22Rv1 (cell line): ENCODE measurements at regions not wholly inside any gene's neighbourhood (a gene's known extent, or its start where the extent isn't known, plus 50 kb on each side); places are given as distances from the start of the nearest gene placed in this dataset.

ENCODE experiments used
- H3K27ac ChIP-seq: fragments of 450-650 bp; 2 replicates; pipeline ENCODE4 v1.5.1; 2017
- ZFX ChIP-seq: fragments of 450-650 bp; IDR thresholded peaks from 2 replicates; pipeline ENCODE4 v1.6.1; 2017; ENCODE audit warnings: antibody characterized with exemption, borderline replicate concordance
- TF ChIP-seq, protein P1 (sequence below): fragments of 450-650 bp; IDR thresholded peaks from 2 replicates; pipeline ENCODE4 v1.5.1; 2017; ENCODE audit warnings: mild to moderate bottlenecking

DNA sequence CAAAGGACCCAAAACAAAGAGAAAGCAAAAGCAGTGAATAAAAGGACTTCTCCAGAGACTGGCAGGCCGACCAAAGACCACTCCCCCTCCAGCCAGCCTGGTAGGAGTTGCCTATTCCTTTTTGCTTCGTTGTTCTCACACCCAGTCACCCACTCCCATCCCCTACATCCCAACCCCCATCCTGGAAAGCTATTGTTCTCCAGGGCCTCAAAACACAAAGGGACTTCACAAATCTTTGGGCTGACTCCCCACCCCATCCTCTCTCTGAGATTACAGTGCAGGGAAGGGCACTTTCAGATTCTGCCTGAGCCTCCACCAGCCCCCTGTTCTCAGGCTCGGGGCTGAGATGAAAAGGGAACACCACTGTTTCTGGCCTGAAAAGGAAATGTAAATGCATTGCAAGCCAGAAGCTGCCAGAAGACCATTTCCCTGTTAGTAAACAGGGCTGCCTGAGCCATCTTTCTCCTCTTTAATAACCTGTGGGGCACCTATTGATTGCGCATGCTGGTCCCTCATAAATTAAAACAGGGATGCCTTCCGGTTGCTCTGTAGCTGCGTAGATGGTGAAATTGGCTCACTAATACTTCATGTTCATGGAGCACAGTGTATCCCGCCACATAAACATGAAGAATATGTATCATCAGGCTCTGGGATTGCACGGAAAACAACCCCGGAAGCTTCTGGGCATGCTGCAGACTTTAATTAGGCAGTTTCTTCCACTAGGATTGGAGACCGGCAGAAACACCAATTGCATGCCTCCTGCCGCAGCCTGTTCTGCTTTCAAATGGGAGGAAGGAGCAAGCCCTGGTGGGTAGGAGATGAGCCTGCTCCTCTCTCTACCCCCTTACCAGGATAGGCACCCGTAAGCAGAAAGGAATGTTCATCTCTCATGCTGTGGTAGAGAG, 130.3 kb upstream of the FUT8 start:
- no peak for TF ChIP-seq ZFX
- TF ChIP-seq, protein P1, sequence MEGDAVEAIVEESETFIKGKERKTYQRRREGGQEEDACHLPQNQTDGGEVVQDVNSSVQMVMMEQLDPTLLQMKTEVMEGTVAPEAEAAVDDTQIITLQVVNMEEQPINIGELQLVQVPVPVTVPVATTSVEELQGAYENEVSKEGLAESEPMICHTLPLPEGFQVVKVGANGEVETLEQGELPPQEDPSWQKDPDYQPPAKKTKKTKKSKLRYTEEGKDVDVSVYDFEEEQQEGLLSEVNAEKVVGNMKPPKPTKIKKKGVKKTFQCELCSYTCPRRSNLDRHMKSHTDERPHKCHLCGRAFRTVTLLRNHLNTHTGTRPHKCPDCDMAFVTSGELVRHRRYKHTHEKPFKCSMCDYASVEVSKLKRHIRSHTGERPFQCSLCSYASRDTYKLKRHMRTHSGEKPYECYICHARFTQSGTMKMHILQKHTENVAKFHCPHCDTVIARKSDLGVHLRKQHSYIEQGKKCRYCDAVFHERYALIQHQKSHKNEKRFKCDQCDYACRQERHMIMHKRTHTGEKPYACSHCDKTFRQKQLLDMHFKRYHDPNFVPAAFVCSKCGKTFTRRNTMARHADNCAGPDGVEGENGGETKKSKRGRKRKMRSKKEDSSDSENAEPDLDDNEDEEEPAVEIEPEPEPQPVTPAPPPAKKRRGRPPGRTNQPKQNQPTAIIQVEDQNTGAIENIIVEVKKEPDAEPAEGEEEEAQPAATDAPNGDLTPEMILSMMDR: no peak
- H3K27ac ChIP-seq: no peak overlapping the region

DNA sequence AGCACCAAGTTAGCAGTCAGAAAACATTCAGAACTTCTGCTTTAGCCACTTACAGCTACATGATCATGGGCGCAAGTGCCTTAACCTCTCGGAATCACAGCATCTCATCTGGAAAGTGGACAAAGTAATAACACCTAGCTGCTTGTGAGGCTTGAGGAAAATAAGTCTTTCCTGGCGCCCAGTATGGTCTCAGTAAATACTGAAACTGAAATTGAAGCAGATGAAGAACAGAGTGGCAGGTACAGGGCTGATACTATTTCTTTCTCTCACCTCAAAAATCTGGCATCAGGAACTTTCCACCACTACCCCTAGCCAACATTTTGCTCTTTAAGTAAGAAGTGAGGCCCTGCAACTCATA, 129.7 kb upstream of the FUT8 start:
- no peak overlapping the region for H3K27ac ChIP-seq
- TF ChIP-seq, protein P1: no peak
- TF ChIP-seq ZFX: no peak

DNA sequence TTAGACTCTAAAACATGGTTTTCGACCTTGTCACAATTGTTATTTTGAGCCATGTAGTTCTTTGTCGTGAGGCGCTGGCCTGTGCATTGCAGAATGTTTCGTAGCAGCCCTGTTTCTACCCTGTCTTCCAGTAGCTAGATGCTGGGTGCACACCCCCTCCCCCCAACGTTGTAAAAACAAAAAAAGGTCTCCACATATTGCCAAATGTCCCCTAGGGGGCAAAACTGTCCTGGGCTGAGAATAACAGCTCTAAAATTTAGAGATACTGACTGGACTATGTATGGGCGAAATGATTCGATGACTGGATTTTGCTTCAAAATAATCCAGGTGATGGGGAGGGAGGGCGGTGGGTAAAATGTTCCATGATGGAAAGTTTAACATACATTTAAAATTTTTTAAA, 126.1 kb upstream of the FUT8 start:
- no peak overlapping the region for H3K27ac ChIP-seq
- TF ChIP-seq ZFX: no peak
- TF ChIP-seq, protein P1: no peak

DNA sequence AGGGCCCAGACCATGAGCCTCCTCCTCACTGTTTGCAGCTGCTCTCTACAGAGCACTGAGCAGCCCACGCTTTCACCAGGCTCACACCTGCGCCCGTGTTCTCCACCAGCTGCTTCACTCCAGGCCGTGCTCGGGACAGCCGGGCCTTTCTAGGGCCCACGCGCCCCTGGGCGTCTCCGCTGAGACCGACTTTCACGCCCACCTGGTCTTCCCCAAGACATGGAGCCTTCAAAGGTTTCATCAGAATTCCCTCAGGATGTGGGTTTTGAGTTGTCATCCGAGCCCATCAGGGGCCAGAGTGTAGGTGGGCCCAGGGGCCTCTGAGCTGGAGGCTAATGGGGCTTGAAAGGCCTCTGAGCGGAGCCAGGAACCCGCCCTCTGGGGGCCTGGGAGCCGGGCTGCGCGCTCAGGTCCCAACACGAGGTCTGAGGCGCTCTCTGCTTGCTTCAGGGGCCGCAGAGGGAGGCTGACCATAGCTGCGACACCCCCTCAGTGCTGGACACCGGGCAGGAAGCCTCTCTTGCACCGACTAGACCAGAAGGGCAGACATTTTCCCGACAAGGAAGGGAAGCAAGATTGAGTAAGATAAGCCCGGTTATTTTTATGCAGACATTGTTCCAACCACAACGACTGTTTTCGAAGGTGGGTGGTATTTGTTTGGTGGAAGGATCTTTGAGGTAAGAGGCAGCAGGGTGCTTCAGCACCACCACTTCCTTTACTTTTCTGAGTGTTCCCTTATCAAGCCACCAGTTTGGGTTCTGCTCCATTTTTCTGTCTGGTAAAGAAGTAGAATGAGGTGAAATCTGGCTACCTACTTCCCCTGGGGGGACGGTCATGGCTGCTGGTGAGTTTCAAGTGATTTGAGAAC, 125.0 kb upstream of the FUT8 start:
- no peak for TF ChIP-seq ZFX
- TF ChIP-seq, protein P1: no peak
- H3K27ac ChIP-seq: no peak overlapping the region

DNA sequence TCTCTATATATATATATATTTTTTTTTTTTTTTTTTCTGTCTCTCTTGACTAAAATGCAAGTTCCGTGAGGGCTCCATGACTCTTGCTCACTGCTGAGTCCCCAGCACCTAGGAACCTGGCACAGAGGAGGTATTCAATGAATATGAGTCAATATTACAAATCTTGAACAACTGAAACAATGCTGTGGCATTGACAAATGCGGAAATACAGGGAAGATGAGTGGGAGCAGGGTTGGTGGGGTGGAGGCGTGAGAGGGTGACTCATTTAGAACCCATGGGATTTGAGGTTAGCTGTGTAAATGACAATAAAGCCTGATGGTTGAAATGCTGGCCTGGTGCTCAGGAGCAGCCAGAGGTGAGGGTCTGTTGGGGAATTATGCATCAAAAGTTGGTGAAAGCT, 121.7 kb upstream of the FUT8 start:
- TF ChIP-seq, protein P1: no peak
- no peak for TF ChIP-seq ZFX
- no peak overlapping the region for H3K27ac ChIP-seq

DNA sequence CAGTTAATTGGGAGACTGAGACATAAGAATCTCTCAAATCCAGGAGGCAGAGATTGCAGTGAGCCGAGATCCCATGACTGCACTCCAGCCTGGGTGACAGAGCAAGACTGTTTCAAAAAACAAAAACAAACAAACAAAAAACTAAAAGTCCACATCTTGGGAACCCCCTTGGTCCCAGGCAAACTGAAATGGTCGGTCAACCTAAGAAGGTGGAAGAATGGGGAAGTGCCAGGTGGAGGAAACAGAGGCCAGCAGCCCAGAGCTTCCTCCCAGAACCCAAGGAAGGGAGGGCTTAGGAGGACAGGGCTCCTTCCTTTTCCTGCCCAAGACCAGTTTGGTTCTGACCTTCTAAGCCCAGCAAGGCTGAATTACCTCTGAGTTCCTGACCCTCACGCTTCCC, 121.0 kb upstream of the FUT8 start:
- no peak for TF ChIP-seq ZFX
- H3K27ac ChIP-seq: no peak overlapping the region

DNA sequence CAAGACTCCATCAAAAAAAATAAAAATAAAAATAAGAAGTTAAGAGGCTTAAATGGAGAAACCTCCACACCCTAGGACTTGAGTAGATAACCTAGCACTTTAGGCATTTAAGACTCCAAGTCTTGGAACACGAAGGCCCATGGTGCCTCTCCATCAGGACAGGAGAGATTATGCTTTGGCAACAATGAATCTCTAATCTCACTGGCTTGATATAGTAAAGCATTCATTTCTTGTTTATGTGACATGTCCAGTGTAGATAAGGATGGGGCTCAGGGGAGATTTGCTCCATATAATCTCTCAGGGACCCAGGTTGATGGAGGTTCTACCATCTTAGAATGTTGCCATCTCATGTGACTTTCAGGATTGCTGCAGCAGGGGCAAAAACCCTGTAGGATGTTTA, 117.7 kb upstream of the FUT8 start:
- TF ChIP-seq, protein P1: no peak
- no peak for TF ChIP-seq ZFX

More for the DNA sequence above, 117.7 kb upstream of the FUT8 start:
- no peak overlapping the region for H3K27ac ChIP-seq
